HL-60/S4 treated with phorbol 12-myristate 13-acetate at 8.2 ng/mL for 4 days and 3 days (cell line): ENCODE measurements at regions not wholly inside any gene's neighbourhood (a gene's known extent, or its start where the extent isn't known, plus 50 kb on each side); places are given as distances from the start of the nearest gene placed in this dataset.
"Not testable (repeated sequence)": the region's sequence is repeated elsewhere in the genome, so short reads cannot be mapped to it uniquely, and the experiment has no call there.

Experiments used
- in situ Hi-C: fragments of 300-500 bp; cut with MboI; formaldehyde crosslinking; loops from 2 replicates; pipeline ENCODE4 v1.15.0; 2022; ENCODE audit warnings: low sequenced_read_pairs

GRCh38 chr7:46143421-46143820 lies 222.3 kb upstream of the IGFBP3 start:
- in situ Hi-C loops, result no loop called here

GRCh38 chr7:46139079-46139478 lies 218.0 kb upstream of the IGFBP3 start:
- in situ Hi-C loops, result no loop called here

DNA sequence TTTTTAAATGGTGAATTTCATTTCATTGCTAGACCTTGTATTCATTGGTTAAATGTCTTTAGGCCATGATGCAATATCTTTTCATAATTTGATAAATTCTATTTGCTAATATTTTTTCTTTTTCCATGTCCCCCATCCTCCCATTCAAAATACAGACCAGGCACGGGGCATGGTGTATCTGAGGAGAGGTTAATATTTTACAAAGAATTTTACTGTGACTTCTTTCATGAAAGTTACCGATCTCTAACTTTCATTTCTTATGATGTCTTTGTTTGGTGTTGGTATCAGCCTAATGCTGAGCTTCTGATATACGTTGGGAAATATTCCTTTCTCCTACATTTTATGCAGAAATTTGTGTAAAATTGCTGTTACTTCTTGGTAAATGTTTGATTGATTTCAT lies 216.7 kb upstream of the IGFBP3 start:
- in situ Hi-C loops, result no loop called here

DNA sequence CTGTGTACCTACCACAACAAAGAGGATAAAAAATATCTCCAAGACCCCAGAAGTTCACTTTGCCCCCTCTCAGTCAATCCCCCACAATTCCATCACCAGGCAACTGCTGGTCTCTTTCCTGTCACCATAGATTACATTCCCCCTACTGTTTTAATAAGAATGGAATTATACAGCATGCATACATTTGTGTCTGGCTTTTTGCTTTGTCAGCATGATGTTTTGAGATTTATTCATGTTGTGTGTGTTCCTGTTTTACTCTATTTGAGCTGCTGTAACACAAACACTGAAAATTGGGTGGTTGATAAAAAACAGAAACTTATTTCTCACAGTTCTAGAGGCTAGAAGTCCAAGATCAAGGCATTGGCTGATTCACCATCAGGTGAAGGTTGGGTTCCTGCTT lies 214.5 kb upstream of the IGFBP3 start:
- in situ Hi-C loops, result no loop called here

DNA sequence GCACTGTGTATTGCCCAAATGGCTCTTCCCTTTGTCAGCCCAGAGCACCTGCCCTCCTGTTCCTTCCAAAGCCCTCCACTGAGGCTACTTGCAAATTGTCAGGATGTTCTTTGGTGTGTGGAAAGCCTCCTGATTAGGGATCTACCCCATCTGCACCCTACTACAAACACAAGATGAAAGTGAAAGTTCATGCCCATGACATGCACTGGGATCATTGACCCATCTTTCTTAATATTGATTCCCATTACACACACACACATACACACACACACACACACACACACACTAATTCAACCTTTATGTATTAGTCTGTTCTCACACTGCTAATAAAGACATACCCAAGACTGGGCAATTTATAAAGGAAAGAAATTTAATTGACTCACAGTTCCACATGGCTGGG lies 213.7 kb upstream of the IGFBP3 start:
- in situ Hi-C loops, result no loop called here

DNA sequence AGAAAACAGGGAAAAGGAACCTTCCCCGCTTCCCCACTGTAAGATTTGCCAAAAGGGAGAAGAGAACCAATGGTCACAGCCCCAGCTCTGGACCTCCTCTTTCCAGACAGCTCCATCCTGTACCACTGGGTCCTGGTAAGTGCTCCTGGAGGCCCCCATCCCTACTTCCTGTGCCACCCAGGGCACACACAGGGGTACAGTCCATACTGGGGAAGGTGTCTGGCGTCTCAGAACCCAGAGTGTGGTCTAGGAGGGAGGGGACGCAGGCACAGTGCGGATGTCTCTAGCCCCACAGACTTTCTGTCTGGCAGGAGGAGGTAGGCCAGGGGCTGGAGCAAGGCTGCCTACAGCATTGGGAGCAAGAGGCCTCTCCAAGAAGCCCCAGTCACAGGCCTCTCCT lies 213.3 kb upstream of the IGFBP3 start:
- in situ Hi-C loops, result no loop called here

GRCh38 chr7:46133751-46134150 lies 212.7 kb upstream of the IGFBP3 start:
- in situ Hi-C loops, result no loop called here

GRCh38 chr7:46133072-46133471 lies 212.0 kb upstream of the IGFBP3 start:
- in situ Hi-C loops, result no loop called here

GRCh38 chr7:46131916-46132795 lies 211.1 kb upstream of the IGFBP3 start:
- in situ Hi-C loops, result no loop called here

- in situ Hi-C loops, result no loop called here
These were observed 208.8 kb upstream of the IGFBP3 start for GRCh38 chr7:46129831-46130230.

- in situ Hi-C loops, result no loop called here
These were observed 206.7 kb upstream of the IGFBP3 start for GRCh38 chr7:46127814-46128213.

DNA sequence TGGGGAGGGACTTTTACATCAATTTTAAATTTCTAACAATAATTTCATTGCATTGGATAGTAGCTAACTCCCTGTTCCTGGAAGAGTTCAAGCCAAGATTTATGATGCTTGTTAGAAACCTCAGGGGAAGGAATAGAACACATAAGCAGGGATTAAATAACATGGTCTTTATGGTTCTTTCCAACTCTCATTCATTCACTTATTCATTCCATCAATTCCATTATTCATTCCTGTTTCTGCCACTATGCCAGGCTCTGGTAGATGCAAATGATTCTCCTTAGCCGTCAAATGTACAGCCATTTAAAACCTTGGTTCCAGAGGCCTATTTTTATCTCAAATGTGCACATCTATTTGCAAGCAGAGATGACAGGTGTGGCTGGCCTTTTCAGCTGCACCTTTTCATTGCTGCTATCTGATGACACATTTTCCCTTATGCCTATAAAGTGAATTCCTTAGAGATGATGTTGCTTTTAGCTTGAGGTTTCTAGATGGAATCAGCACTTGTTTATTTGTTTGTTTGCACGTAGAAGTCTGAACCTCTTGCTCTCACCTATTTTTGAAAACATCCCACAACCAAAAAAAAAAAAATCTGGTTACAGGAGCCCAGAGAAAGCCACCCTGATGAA lies 205.7 kb upstream of the IGFBP3 start:
- in situ Hi-C loops, result no loop called here

DNA sequence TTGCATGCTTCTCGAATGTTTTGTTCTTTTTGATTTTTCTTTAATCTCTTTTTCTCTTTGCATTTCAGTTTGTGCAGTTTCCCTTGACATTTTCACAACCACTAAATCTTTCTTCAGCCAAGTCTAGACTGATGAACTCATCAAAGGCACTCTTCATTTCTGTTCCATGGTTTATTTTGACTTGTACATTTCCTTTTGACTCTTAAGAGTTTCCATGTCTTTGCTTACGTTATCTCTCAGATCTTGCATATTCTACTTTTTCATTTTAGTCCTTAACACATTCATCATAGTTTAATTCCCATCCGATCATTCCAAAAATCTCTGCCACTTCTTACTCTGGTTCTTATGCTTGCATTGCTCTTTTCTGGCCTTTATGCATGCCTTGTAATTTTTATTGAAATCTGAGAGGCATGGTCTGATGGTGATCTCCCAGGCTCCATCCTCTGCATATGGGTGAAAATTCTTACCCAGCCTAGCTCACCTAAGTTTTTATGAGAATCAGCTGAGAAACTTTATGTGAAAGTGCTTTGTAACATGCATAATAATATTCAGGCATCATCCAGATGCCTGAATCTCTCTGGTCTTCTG lies 202.8 kb upstream of the IGFBP3 start:
- in situ Hi-C loops, result no loop called here

DNA sequence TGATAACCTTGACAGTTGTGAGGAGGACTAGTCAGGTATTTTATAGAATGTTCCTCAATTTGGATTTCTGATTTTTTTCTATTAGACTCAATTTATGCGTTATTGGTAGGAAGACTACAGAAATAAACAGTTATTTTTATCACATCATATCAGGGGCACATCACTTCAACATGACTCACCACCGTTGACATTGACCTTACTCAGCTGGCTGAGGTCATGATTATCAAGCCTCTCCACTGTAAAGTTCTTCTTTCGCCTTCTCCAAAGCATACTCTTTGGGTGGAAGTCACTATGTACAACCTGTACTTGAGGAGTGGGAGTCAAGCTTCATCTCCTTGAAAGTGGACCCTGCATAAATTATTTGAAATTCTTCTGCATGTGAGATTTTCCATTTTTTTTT lies 194.3 kb upstream of the IGFBP3 start:
- in situ Hi-C loops, result no loop called here

DNA sequence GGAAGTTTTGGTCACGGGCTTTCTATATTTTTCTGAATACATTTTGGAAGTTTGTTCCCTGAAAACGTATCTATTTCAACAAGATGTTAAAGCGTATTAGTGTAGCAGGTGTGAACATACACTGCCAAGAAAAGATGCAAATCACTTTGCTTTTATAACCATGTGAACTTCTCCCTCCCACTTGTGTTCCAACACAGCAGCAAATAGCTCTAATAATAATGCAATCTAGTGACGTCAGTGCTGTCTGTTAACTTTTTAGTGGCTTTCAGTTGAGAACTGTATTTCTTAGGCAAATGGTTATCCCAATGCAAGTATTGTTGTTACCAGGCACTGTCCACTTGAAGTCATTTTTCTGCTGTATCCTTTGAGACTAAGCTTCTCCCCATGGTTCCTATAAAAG lies 188.4 kb upstream of the IGFBP3 start:
- in situ Hi-C loops, result no loop called here

DNA sequence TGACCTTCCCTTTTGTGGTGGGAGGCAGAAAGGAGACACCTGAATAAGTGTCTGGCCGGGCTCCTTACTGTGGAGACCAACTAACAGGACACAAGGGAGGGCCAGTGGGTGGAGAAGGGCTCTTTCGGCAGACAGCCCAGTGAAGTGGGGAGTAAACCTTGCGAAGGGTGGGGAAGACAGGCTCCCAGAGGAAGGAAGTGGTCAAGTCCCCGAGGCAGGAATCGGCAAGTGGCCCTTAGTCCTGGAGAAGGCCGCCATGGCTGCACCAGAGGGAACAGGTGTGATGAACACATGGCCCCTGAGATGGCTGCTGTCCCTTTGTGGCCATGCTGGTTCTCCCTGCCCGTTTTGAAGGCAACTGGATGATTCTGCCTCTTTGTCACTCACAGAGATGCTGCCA lies 187.2 kb upstream of the IGFBP3 start:
- in situ Hi-C loops, result no loop called here

DNA sequence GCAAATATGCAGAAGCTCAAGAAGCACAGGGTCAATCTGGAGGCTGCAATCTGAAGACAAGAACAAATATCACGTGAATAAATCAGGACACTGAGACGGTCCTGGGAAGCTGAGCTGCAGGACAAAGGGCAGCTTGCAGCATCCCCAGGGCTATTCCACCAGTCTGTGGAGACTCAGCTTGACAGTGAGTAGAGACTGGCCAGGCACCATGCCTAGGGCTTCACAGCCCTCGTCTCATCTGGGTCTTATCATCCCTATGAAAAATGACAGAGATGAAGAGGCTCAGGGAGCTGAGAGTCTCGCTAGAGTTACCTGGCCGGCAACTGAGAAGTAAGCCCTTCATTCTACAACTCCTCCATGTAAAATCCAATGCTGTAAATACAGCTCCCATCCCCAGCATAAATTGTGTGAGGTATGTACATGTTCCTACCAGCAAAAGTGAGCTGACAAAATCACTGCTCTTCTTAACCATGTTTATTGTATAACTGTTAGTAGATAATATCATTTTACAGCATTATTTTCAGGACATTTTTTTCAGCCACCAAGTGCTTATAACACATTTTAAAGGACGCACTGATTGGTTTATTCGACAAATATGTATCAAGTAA lies 186.6 kb upstream of the IGFBP3 start:
- in situ Hi-C loops, result no loop called here

GRCh38 chr7:46100521-46100920 lies 179.4 kb upstream of the IGFBP3 start:
- in situ Hi-C loops, result no loop called here

- in situ Hi-C loops, result no loop called here
These were observed 178.0 kb upstream of the IGFBP3 start for GRCh38 chr7:46099076-46099475.

- in situ Hi-C loops, result no loop called here
These were observed 170.0 kb upstream of the IGFBP3 start for GRCh38 chr7:46091071-46091470.

GRCh38 chr7:46089281-46089680 lies 168.2 kb upstream of the IGFBP3 start:
- in situ Hi-C loops, result no loop called here

DNA sequence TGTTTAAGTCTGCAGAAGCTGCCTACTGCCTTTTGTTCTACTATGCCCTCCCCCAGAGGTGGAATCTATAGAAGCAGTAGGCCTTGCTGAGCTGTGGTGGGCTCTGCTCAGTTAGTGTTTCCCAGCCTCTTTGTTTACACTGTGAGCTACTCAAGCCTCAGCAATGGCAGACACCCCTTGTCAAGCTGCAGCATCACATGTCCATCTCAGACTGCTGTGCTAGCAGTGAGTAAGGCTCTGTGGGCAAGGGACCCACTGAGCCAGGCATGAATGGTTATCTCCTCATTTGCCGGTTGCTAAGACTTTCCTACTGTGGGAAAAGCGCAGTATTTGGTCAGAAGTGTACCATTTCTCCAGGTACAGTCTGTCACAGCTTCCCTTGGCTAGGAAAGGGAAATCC lies 167.4 kb upstream of the IGFBP3 start:
- in situ Hi-C loops, result not testable (repeated sequence)
